ENCODE measurements at regions not wholly inside any gene's neighbourhood (a gene's known extent, or its start where the extent isn't known, plus 50 kb on each side); places are given as distances from the start of the nearest gene placed in this dataset.

DNA sequence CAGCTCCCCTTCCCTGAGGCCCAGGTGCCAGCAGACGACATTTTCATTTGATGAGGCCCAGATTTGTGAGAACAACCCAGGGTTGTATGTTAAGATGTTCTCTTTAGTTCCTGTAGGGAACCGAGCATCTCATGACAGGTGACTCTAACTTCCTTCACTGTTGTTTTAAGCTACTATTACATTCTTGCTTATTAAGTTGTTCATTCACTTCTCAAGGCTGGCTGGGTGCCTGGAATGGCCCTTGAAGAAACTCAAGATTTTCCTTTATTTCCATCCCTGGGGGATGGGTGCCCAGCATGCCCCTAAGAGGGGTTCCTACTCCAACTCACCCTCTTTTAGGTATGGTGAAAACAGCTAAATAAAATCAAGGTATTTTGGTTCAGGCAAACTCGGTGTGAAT, 111.5 kb upstream of the SYNDIG1 start:
- Histone ChIP-seq H3K9me3 (replicated peaks in 1 of 2; ENCODE audit: control insufficient read depth in 2 of 2, insufficient read depth in 1 of 2, low read depth in 1 of 2, low read length in 2 of 2) (peaks cover 0 to 4% of the 10 kb centered on the region in 2 donors), H3K18ac (ENCODE audit: low read length) (no peak overlapping the region), H2AFZ (ENCODE audit: low read length) (no peak overlapping the region), H3K9ac (ENCODE audit: low read depth, low read length, poor library complexity) (no peak overlapping the region), H3K23ac (ENCODE audit: low read depth, low read length, poor library complexity) (no peak overlapping the region), H2BK12ac (ENCODE audit: low read length) (no peak overlapping the region), H2BK5ac (ENCODE audit: low read length) (no peak overlapping the region), H3K14ac (ENCODE audit: low read length) (no peak overlapping the region), H3K4me1 (ENCODE audit: control insufficient read depth in 2 of 2, insufficient read depth in 1 of 2, low read depth in 1 of 2, low read length in 2 of 2) (peaks cover 0 to 2% of the 10 kb centered on the region in 2 donors), H3K27ac (replicated peaks; ENCODE audit: low read length) (no peak overlapping the region), H2BK15ac (ENCODE audit: low read length) (no peak overlapping the region), H3K27me3 (ENCODE audit: control insufficient read depth in 3 of 3, insufficient read depth in 3 of 3, low read depth in 1 of 3, low read length in 3 of 3) (no peaks in the 10 kb centered on the region), H4K8ac (ENCODE audit: low read depth, low read length) (no peak overlapping the region), H2AK5ac (ENCODE audit: low read depth, low read length) (no peak overlapping the region), H3K36me3 (replicated peaks in 1 of 2; ENCODE audit: control insufficient read depth in 2 of 2, insufficient read depth in 2 of 2, low read length in 2 of 2) (no peaks in the 10 kb centered on the region), H3K79me1 (ENCODE audit: low read depth, low read length) (no peaks in the 10 kb centered on the region), H4K91ac (ENCODE audit: low read depth, low read length, poor library complexity) (no peak overlapping the region), H3K4me3 (ENCODE audit: low read length in 2 of 2) (no peak overlapping the region), H3K4me2 (ENCODE audit: insufficient read depth, low read length, poor library complexity, severe bottlenecking) (no peak overlapping the region), H3K4ac (ENCODE audit: low read length) (no peak overlapping the region), H2BK120ac (ENCODE audit: low read depth, low read length) (no peak overlapping the region)
- no peak for DNase-seq (ENCODE audit: low spot score)
- WGBS, 2 donors (ENCODE audit: extremely low coverage in 2 of 2, insufficient read length in 2 of 2, insufficient replicate concordance in 1 of 2) = no CpG with 5 or more reads among the region's 3 CpGs

DNA sequence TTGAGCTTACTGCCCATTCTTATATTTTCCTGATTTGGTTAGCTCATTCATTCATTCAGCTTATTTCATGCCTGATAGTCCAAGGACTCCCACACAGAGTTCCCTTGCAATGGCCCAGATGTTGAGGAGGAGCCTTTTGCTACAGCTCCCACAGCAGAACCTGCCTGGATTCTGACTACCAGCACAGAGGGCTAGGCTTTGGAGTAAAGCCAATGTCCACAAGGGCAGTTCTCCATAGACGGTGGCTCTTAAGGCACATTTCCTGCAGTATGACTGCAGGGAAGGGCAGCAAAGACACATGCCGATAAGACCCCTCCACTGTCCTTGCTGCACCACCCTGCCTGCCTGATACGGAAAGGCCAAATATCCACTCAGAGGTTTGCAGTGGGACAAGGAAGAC, 112.3 kb upstream of the SYNDIG1 start:
- Histone ChIP-seq H2BK120ac (ENCODE audit: low read depth, low read length) (no peak overlapping the region), H4K91ac (ENCODE audit: low read depth, low read length, poor library complexity) (no peak overlapping the region), H3K4me1 (ENCODE audit: control insufficient read depth in 2 of 2, insufficient read depth in 1 of 2, low read depth in 1 of 2, low read length in 2 of 2) (peaks cover 0 to 2% of the 10 kb centered on the region in 2 donors), H3K4ac (ENCODE audit: low read length) (no peak overlapping the region), H3K14ac (ENCODE audit: low read length) (no peak overlapping the region), H3K9me3 (replicated peaks in 1 of 2; ENCODE audit: control insufficient read depth in 2 of 2, insufficient read depth in 1 of 2, low read depth in 1 of 2, low read length in 2 of 2) (peaks cover 0 to 2% of the 10 kb centered on the region in 2 donors), H3K79me1 (ENCODE audit: low read depth, low read length) (no peaks in the 10 kb centered on the region), H2AK5ac (ENCODE audit: low read depth, low read length) (no peak overlapping the region), H2BK12ac (ENCODE audit: low read length) (no peak overlapping the region), H3K27ac (replicated peaks; ENCODE audit: low read length) (no peak overlapping the region), H4K8ac (ENCODE audit: low read depth, low read length) (no peak overlapping the region), H3K23ac (ENCODE audit: low read depth, low read length, poor library complexity) (no peak overlapping the region), H3K27me3 (ENCODE audit: control insufficient read depth in 3 of 3, insufficient read depth in 3 of 3, low read depth in 1 of 3, low read length in 3 of 3) (no peaks in the 10 kb centered on the region), H3K18ac (ENCODE audit: low read length) (no peak overlapping the region), H3K9ac (ENCODE audit: low read depth, low read length, poor library complexity) (no peak overlapping the region), H2AFZ (ENCODE audit: low read length) (no peak overlapping the region), H2BK15ac (ENCODE audit: low read length) (no peak overlapping the region), H3K4me2 (ENCODE audit: insufficient read depth, low read length, poor library complexity, severe bottlenecking) (no peak overlapping the region), H3K4me3 (ENCODE audit: low read length in 2 of 2) (no peak overlapping the region), H3K36me3 (replicated peaks in 1 of 2; ENCODE audit: control insufficient read depth in 2 of 2, insufficient read depth in 2 of 2, low read length in 2 of 2) (no peaks in the 10 kb centered on the region), H2BK5ac (ENCODE audit: low read length) (peak overlapping the region; percentile 57)
- no peak for DNase-seq (ENCODE audit: low spot score)
- WGBS, 2 donors (ENCODE audit: extremely low coverage in 2 of 2, insufficient read length in 2 of 2, insufficient replicate concordance in 1 of 2) = no CpG with 5 or more reads among the region's 3 CpGs

- Histone ChIP-seq H3K9me3 (replicated peaks in 1 of 2; ENCODE audit: control insufficient read depth in 2 of 2, insufficient read depth in 1 of 2, low read depth in 1 of 2, low read length in 2 of 2) (no peaks in the 10 kb centered on the region), H3K36me3 (replicated peaks in 1 of 2; ENCODE audit: control insufficient read depth in 2 of 2, insufficient read depth in 2 of 2, low read length in 2 of 2) (no peaks in the 10 kb centered on the region), H3K27ac (replicated peaks; ENCODE audit: low read length) (no peak overlapping the region), H3K4me3 (ENCODE audit: low read length in 2 of 2) (no peak overlapping the region), H3K4me1 (ENCODE audit: control insufficient read depth in 2 of 2, insufficient read depth in 1 of 2, low read depth in 1 of 2, low read length in 2 of 2) (no peaks in the 10 kb centered on the region), H4K91ac (ENCODE audit: low read depth, low read length, poor library complexity) (no peak overlapping the region), H3K4me2 (ENCODE audit: insufficient read depth, low read length, poor library complexity, severe bottlenecking) (no peak overlapping the region), H3K18ac (ENCODE audit: low read length) (no peak overlapping the region), H3K14ac (ENCODE audit: low read length) (no peak overlapping the region), H3K4ac (ENCODE audit: low read length) (no peak overlapping the region), H3K27me3 (ENCODE audit: control insufficient read depth in 3 of 3, insufficient read depth in 3 of 3, low read depth in 1 of 3, low read length in 3 of 3) (no peaks in the 10 kb centered on the region), H3K9ac (ENCODE audit: low read depth, low read length, poor library complexity) (no peak overlapping the region), H3K79me1 (ENCODE audit: low read depth, low read length) (no peaks in the 10 kb centered on the region), H2AFZ (ENCODE audit: low read length) (no peak overlapping the region), H2BK120ac (ENCODE audit: low read depth, low read length) (no peak overlapping the region), H2BK12ac (ENCODE audit: low read length) (no peak overlapping the region), H3K23ac (ENCODE audit: low read depth, low read length, poor library complexity) (no peak overlapping the region), H4K8ac (ENCODE audit: low read depth, low read length) (no peak overlapping the region), H2AK5ac (ENCODE audit: low read depth, low read length) (no peak overlapping the region), H2BK5ac (ENCODE audit: low read length) (no peak overlapping the region), H2BK15ac (ENCODE audit: low read length) (no peak overlapping the region)
- no CpG with 5 or more reads among the region's 4 CpGs for WGBS, 2 donors (ENCODE audit: extremely low coverage in 2 of 2, insufficient read length in 2 of 2, insufficient replicate concordance in 1 of 2)
- no peak for DNase-seq (ENCODE audit: low spot score)
These were observed 116.2 kb upstream of the SYNDIG1 start for GRCh38 chr20:24353135-24353690.

DNA sequence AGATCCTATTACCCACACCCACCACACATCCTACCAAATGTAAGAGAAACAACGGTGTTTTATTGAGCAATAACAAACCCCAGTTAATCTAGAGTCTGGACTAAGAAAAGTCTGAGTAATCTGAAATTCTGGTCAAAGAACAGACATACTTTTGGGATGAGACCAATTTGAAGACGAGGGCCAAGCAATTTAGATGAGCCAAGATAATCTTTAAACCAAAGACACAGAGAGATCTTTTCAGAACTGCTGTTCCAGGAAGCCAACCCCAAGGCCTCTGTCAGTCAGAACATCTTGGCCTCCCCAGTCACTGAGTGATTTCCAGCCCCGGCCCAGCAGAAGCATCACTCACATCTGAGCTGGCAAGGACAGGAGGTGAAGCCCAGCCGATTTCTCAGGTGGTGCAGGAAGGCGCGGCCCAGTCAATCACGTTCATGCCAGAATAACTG, 118.5 kb upstream of the SYNDIG1 start:
- Histone ChIP-seq H4K8ac (ENCODE audit: low read depth, low read length) (no peak overlapping the region), H3K9me3 (replicated peaks in 1 of 2; ENCODE audit: control insufficient read depth in 2 of 2, insufficient read depth in 1 of 2, low read depth in 1 of 2, low read length in 2 of 2) (no peaks in the 10 kb centered on the region), H3K23ac (ENCODE audit: low read depth, low read length, poor library complexity) (no peak overlapping the region), H4K91ac (ENCODE audit: low read depth, low read length, poor library complexity) (no peak overlapping the region), H2AK5ac (ENCODE audit: low read depth, low read length) (no peak overlapping the region), H3K4me3 (ENCODE audit: low read length in 2 of 2) (no peak overlapping the region), H3K27me3 (ENCODE audit: control insufficient read depth in 3 of 3, insufficient read depth in 3 of 3, low read depth in 1 of 3, low read length in 3 of 3) (no peaks in the 10 kb centered on the region), H3K14ac (ENCODE audit: low read length) (no peak overlapping the region), H2BK15ac (ENCODE audit: low read length) (no peak overlapping the region), H3K9ac (ENCODE audit: low read depth, low read length, poor library complexity) (no peak overlapping the region), H2BK120ac (ENCODE audit: low read depth, low read length) (no peak overlapping the region), H3K36me3 (replicated peaks in 1 of 2; ENCODE audit: control insufficient read depth in 2 of 2, insufficient read depth in 2 of 2, low read length in 2 of 2) (no peaks in the 10 kb centered on the region), H3K27ac (replicated peaks; ENCODE audit: low read length) (no peak overlapping the region), H3K4ac (ENCODE audit: low read length) (no peak overlapping the region), H3K4me1 (ENCODE audit: control insufficient read depth in 2 of 2, insufficient read depth in 1 of 2, low read depth in 1 of 2, low read length in 2 of 2) (no peaks in the 10 kb centered on the region), H2BK12ac (ENCODE audit: low read length) (no peak overlapping the region), H2AFZ (ENCODE audit: low read length) (no peak overlapping the region), H3K18ac (ENCODE audit: low read length) (peak overlapping the region; percentile 35), H3K4me2 (ENCODE audit: insufficient read depth, low read length, poor library complexity, severe bottlenecking) (no peak overlapping the region), H3K79me1 (ENCODE audit: low read depth, low read length) (no peaks in the 10 kb centered on the region), H2BK5ac (ENCODE audit: low read length) (no peak overlapping the region)
- no CpG with 5 or more reads among the region's 7 CpGs for WGBS, 2 donors (ENCODE audit: extremely low coverage in 2 of 2, insufficient read length in 2 of 2, insufficient replicate concordance in 1 of 2)
- DNase-seq (ENCODE audit: low spot score) = no peak

All from neuronal stem cell (in vitro differentiated cells).